Transverse colon (tissue), 4 donors: ENCODE measurements at regions not wholly inside any gene's neighbourhood (a gene's known extent, or its start where the extent isn't known, plus 50 kb on each side); places are given as distances from the start of the nearest gene placed in this dataset.

Source experiments
- DNase-seq: peaks from one replicate; pipeline ENCODE4 v3.0.0-alpha.2; 2019
- H3K27ac ChIP-seq, 4 donors: fragments of 200-600 bp; sonication (generic); 2 replicates each; pipeline ENCODE4 v1.5.1; 2016 to 2018; ENCODE audit warnings: inconsistent platforms in 4 of 4
- H3K27me3 ChIP-seq: fragments of 200-600 bp; sonication (generic); 2 replicates; pipeline ENCODE4 v1.5.1; 2017; ENCODE audit warnings: inconsistent platforms
- H3K36me3 ChIP-seq, 4 donors: fragments of 200-600 bp; sonication (generic); 2 replicates each; pipeline ENCODE4 v1.5.1; 2017 to 2019; ENCODE audit warnings: inconsistent platforms in 4 of 4
- H3K4me1 ChIP-seq, 4 donors: fragments of 200-600 bp; sonication (generic); 2 replicates each; pipeline ENCODE4 v1.5.1; 2017 to 2020; ENCODE audit warnings: inconsistent platforms in 4 of 4
- H3K4me3 ChIP-seq, 4 donors: fragments of 200-600 bp; sonication (generic); 1 replicate in 1 of 4; 2 replicates in 3 of 4; pipeline versions ENCODE4 v1.5.1 to v1.6.1; 2017 to 2019; ENCODE audit warnings: inconsistent platforms in 4 of 4
- H3K9me3 ChIP-seq, 2 donors: fragments of 200-600 bp; sonication (generic); 2 replicates each; pipeline ENCODE4 v1.5.1; 2017 to 2019; ENCODE audit warnings: inconsistent platforms in 2 of 2
- EP300 ChIP-seq: sonication (generic); formaldehyde crosslinking; IDR thresholded peaks from one replicate; pipeline ENCODE4 v1.6.1; 2017; ENCODE audit warnings: antibody characterized with exemption, low read depth
- POLR2A ChIP-seq: fragments of 450-650 bp; IDR thresholded peaks from one replicate; pipeline ENCODE4 v1.6.1; 2016; ENCODE audit warnings: antibody characterized with exemption, mild to moderate bottlenecking, moderate library complexity
- POLR2AphosphoS5 ChIP-seq, 3 donors: sonication (generic); formaldehyde crosslinking; IDR thresholded peaks; one replicate each; pipeline ENCODE4 v1.6.1; 2016; ENCODE audit warnings: antibody characterized with exemption in 3 of 3
- WGBS, 2 donors: methylation state at CpG; one replicate each; pipeline ENCODE4 v1.1.5; 2018; ENCODE audit warnings: low coverage in 1 of 2; 5-methylcytosine and 5-hydroxymethylcytosine counted together
- in situ Hi-C, 4 donors: fragments of 200-750 bp; cut with MboI; loops; one replicate each; pipeline versions ENCODE4 v1.15.0 to v1.15.1; 2017; ENCODE audit warnings: low sequenced_read_pairs in 3 of 4, low pct_ligation_motif_present in 1 of 4, low pct_unique_long_range_greater_than_20kb in 1 of 4
- intact Hi-C: fragments of 100-400 bp; cut with DNase I; formaldehyde crosslinking; loops from one replicate; pipeline ENCODE4 v1.15.1; 2023; ENCODE audit warnings: low total_unique reads
- TF ChIP-seq, protein P1 (sequence below), 5 experiments: fragments of 200-600 bp in 3 of 5; fragments of 450-650 bp in 2 of 5; sonication (generic) in 3 of 5; IDR thresholded peaks; 1 replicate in 2 of 5; 2 replicates in 3 of 5; pipeline ENCODE4 v1.5.1; 2016 to 2017; ENCODE audit warnings: antibody characterized with exemption in 5 of 5, inconsistent platforms in 3 of 5, mild to moderate bottlenecking in 2 of 5, moderate library complexity in 1 of 5

DNA sequence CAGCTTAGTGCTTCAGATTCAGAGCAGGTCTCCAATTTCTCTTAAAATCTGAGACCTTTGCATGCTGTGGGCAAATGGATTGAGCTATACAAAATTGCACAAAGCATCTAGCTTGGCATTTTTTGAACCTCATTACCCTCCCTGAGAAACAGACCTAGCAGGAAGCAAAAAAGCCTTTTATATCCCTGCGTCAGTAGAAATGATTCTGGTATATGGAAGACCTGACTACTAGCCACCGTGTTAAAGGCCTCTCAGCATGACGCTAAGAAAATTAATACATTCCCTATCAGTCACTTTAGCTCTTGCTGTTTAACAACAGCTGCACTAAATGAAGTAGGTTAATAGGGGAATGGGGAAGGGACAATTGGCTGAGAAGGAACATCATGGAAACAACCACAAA lies 110.7 kb upstream of the SMLR1 start:
- Histone ChIP-seq H3K4me3 (no peak overlapping the region), H3K9me3 (no peaks in the 10 kb centered on the region), H3K27ac (no peak overlapping the region), H3K4me1 (peaks cover 0 to 7% (median 0%) of the 10 kb centered on the region in 4 donors), H3K36me3 (no peaks in the 10 kb centered on the region), H3K27me3 (no peaks in the 10 kb centered on the region)
- DNase-seq = no peak
- 90 to 96% methylated on average over 3 of the region's 3 CpGs for WGBS, 2 donors
- TF ChIP-seq EP300 (no peak), POLR2AphosphoS5 (IDR thresholded peaks at IDR 0.05) (no peak), POLR2A (no peak)
- TF ChIP-seq, protein P1, sequence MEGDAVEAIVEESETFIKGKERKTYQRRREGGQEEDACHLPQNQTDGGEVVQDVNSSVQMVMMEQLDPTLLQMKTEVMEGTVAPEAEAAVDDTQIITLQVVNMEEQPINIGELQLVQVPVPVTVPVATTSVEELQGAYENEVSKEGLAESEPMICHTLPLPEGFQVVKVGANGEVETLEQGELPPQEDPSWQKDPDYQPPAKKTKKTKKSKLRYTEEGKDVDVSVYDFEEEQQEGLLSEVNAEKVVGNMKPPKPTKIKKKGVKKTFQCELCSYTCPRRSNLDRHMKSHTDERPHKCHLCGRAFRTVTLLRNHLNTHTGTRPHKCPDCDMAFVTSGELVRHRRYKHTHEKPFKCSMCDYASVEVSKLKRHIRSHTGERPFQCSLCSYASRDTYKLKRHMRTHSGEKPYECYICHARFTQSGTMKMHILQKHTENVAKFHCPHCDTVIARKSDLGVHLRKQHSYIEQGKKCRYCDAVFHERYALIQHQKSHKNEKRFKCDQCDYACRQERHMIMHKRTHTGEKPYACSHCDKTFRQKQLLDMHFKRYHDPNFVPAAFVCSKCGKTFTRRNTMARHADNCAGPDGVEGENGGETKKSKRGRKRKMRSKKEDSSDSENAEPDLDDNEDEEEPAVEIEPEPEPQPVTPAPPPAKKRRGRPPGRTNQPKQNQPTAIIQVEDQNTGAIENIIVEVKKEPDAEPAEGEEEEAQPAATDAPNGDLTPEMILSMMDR (IDR thresholded peaks at IDR 0.05) = no peak
- in situ Hi-C loops = no loop called here
- intact Hi-C loops = no loop called here

DNA sequence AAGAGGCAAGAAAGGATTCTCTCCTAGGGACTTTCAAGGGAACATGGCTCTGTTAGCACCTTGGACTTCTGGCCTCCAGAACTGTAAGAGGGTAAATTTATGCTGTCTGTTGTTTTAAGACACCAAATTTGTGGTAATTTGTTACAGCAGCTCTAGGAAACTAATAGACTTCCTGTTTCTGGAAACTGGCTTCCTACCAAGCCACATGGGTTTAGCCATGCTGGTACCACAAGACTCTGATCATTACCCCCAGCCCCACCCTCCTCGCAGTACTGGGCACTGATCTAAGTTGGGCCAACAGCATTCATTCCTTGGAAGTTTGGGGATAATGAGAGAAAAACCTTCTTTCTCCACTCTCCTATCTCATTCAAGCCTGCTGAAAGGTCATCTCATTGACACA lies 109.5 kb upstream of the SMLR1 start:
- no peak for TF ChIP-seq POLR2AphosphoS5 (IDR thresholded peaks at IDR 0.05)
- TF ChIP-seq, protein P1 (IDR thresholded peaks at IDR 0.05) = no peak
- TF ChIP-seq POLR2A = no peak
- TF ChIP-seq EP300 = no peak
- no peak for DNase-seq
- Histone ChIP-seq H3K27ac (no peak overlapping the region), H3K4me1 (peaks cover 0 to 7% (median 0%) of the 10 kb centered on the region in 4 donors), H3K4me3 (no peak overlapping the region), H3K9me3 (no peaks in the 10 kb centered on the region), H3K27me3 (no peaks in the 10 kb centered on the region), H3K36me3 (no peaks in the 10 kb centered on the region)
- 43 to 50% methylated on average over 1 of the region's 1 CpG for WGBS, 2 donors
- intact Hi-C loops = no loop called here
- in situ Hi-C loops = no loop called here

DNA sequence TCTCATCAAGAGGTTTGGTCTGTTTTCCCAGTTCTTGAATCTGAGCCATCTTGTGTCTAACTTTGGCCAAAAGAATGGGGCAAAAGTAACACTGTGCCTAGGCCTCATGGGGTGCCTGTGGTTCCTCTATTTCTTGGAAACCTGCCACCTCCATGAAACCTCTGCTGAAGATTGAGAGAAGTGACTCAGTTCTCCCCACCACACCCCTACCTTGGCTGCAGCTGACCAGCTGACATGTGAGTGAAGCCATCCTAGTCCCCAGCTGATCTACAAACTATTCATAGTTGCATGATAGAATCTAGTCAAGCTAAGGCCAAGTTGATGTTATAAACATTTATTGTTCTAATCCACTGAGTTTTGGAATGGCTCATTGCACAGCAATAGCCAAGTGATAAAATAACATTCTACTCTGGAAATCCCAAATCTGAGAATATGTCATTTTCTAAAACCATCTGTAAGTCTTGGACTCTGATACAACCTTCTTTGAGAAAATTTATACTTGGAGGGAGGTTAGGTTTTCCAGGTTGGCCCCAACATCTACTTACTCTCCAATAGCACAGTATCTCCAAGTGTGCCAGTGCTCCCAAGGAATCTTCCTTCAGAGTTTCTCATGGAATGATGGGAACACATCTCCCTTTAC lies 107.0 kb upstream of the SMLR1 start:
- H3K36me3 ChIP-seq = no peaks in the 10 kb centered on the region
- in situ Hi-C loops = no loop called here
- no peak for DNase-seq
- TF ChIP-seq POLR2AphosphoS5 (IDR thresholded peaks at IDR 0.05) = no peak
- TF ChIP-seq, protein P1 (IDR thresholded peaks at IDR 0.05) = no peak
- peaks cover 0 to 3% (median 0%) of the 10 kb centered on the region in 4 donors for H3K4me1 ChIP-seq
- H3K9me3 ChIP-seq = no peaks in the 10 kb centered on the region
- no peak overlapping the region for H3K4me3 ChIP-seq
- no peaks in the 10 kb centered on the region for H3K27me3 ChIP-seq
- intact Hi-C loops = no loop called here
- no peak overlapping the region for H3K27ac ChIP-seq

DNA sequence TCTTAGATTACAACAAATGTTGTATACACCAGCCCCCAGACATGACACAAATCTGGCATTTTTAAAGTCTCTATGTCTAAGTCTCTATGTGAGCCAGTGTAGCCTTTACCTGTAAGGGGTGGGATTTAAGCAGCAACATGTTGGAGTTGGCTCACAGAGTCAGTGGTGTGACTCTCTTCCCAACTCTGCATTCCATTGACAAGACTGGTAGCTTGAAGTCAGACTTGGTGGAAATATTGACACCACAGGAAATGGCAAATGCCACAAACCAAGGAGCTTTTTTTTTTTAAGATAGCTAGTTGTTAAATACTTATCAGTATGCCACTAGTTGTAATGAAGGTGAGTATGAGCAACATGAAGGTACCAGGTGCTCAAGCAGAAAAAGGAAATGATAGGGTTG lies 103.1 kb upstream of the SMLR1 start:
- intact Hi-C loops = no loop called here
- in situ Hi-C loops = no loop called here
- H3K4me1 ChIP-seq = no peaks in the 10 kb centered on the region
- no peaks in the 10 kb centered on the region for H3K36me3 ChIP-seq
- no peak overlapping the region for H3K27ac ChIP-seq
- TF ChIP-seq, protein P1 (IDR thresholded peaks at IDR 0.05) = no peak
- no peak for TF ChIP-seq EP300
- TF ChIP-seq POLR2A = no peak
- TF ChIP-seq POLR2AphosphoS5 (IDR thresholded peaks at IDR 0.05) = no peak
- no peaks in the 10 kb centered on the region for H3K9me3 ChIP-seq
- no peaks in the 10 kb centered on the region for H3K27me3 ChIP-seq
- no peak for DNase-seq
- no peak overlapping the region for H3K4me3 ChIP-seq
